Choroid plexus epithelial cell (primary cell): ENCODE measurements at regions not wholly inside any gene's neighbourhood (a gene's known extent, or its start where the extent isn't known, plus 50 kb on each side); places are given as distances from the start of the nearest gene placed in this dataset.

Source experiments
- DNase-seq: peaks from one replicate; pipeline ENCODE4 v3.0.0-alpha.2; 2010; ENCODE audit warnings: low read depth
- H3K4me3 ChIP-seq: 2 replicates; pipeline ENCODE4 v1.5.1; 2011; ENCODE audit warnings: low read depth, mild to moderate bottlenecking, control low read depth, low read length, moderate library complexity
- CTCF ChIP-seq: conservative IDR thresholded peaks from 2 replicates; pipeline ENCODE4 v1.5.1; 2011; ENCODE audit warnings: low read depth, mild to moderate bottlenecking, control low read depth, inconsistent platforms, low read length, moderate library complexity

- H3K4me3 ChIP-seq, result no peak overlapping the region
- no peak for TF ChIP-seq CTCF
- no peak for DNase-seq
Observed at GRCh38 chr13:72004246-72004645, 137.2 kb upstream of the DACH1 start.

GRCh38 chr13:71998223-71998622 is 131.2 kb upstream of the DACH1 start:
- no peak for TF ChIP-seq CTCF
- H3K4me3 ChIP-seq, result no peak overlapping the region
- no peak for DNase-seq

- peak; percentile 51 for TF ChIP-seq CTCF
- no peak overlapping the region for H3K4me3 ChIP-seq
- DNase-seq, result peak; percentile 25
Observed at GRCh38 chr13:71979616-71980015, 112.6 kb upstream of the DACH1 start.

- H3K4me3 ChIP-seq, result no peak overlapping the region
- no peak for DNase-seq
- TF ChIP-seq CTCF, result no peak
Observed at GRCh38 chr13:71977028-71977427, 110.0 kb upstream of the DACH1 start.

GRCh38 chr13:71967990-71968389 is 101.0 kb upstream of the DACH1 start:
- no peak overlapping the region for H3K4me3 ChIP-seq
- DNase-seq, result peak; percentile 25
- TF ChIP-seq CTCF, result no peak

GRCh38 chr13:71964491-71965100 is 97.6 kb upstream of the DACH1 start:
- no peak for DNase-seq
- no peak for TF ChIP-seq CTCF
- no peak overlapping the region for H3K4me3 ChIP-seq

GRCh38 chr13:71962735-71963134 is 95.7 kb upstream of the DACH1 start:
- no peak for DNase-seq
- no peak overlapping the region for H3K4me3 ChIP-seq
- no peak for TF ChIP-seq CTCF
